HG03095 (cell line): ENCODE measurements at regions not wholly inside any gene's neighbourhood (a gene's known extent, or its start where the extent isn't known, plus 50 kb on each side); places are given as distances from the start of the nearest gene placed in this dataset.
"Not testable (repeated sequence)": the region's sequence is repeated elsewhere in the genome, so short reads cannot be mapped to it uniquely, and the experiment has no call there.

Source experiments
- ATAC-seq: cut with Tn5 transposase; IDR thresholded peaks from one replicate; pipeline ENCODE4 v1.9.1; 2021; ENCODE audit warnings: moderate library complexity; ENCODE audit not compliant: unreplicated experiment

- no peak for ATAC-seq
Observed at GRCh38 chr4:59583845-59584568, 1616.1 kb upstream of the ADGRL3 start.

- no peak for ATAC-seq
Observed at GRCh38 chr4:59597536-59598329, 1602.4 kb upstream of the ADGRL3 start.

GRCh38 chr4:59598330-59598618 is 1601.9 kb upstream of the ADGRL3 start:
- ATAC-seq: no peak

GRCh38 chr4:59608466-59608865 is 1591.7 kb upstream of the ADGRL3 start:
- ATAC-seq: no peak

- ATAC-seq: no peak
Observed at GRCh38 chr4:59612235-59612634, 1587.9 kb upstream of the ADGRL3 start.

GRCh38 chr4:59615316-59615715 is 1584.8 kb upstream of the ADGRL3 start:
- no peak for ATAC-seq

- no peak for ATAC-seq
Observed at GRCh38 chr4:59629348-59629747, 1570.8 kb upstream of the ADGRL3 start.

GRCh38 chr4:59630235-59630634 is 1569.9 kb upstream of the ADGRL3 start:
- no peak for ATAC-seq

- no peak for ATAC-seq
Observed at GRCh38 chr4:59630922-59631321, 1569.2 kb upstream of the ADGRL3 start.

GRCh38 chr4:59637596-59637995 is 1562.5 kb upstream of the ADGRL3 start:
- ATAC-seq: no peak

GRCh38 chr4:59643682-59644081 is 1556.4 kb upstream of the ADGRL3 start:
- no peak for ATAC-seq

- no peak for ATAC-seq
Observed at GRCh38 chr4:59644765-59645164, 1555.4 kb upstream of the ADGRL3 start.

GRCh38 chr4:59646082-59646481 is 1554.0 kb upstream of the ADGRL3 start:
- ATAC-seq: no peak

GRCh38 chr4:59647011-59647410 is 1553.1 kb upstream of the ADGRL3 start:
- ATAC-seq: no peak

- ATAC-seq: no peak
Observed at GRCh38 chr4:59647500-59647899, 1552.6 kb upstream of the ADGRL3 start.

GRCh38 chr4:59650861-59651260 is 1549.3 kb upstream of the ADGRL3 start:
- ATAC-seq: no peak

GRCh38 chr4:59655996-59656395 is 1544.1 kb upstream of the ADGRL3 start:
- ATAC-seq: no peak

- ATAC-seq: no peak
Observed at GRCh38 chr4:59664771-59665170, 1535.4 kb upstream of the ADGRL3 start.

GRCh38 chr4:59666645-59667044 is 1533.5 kb upstream of the ADGRL3 start:
- ATAC-seq: no peak

- no peak for ATAC-seq
Observed at GRCh38 chr4:59671037-59671436, 1529.1 kb upstream of the ADGRL3 start.

- no peak for ATAC-seq
Observed at GRCh38 chr4:59676389-59676788, 1523.7 kb upstream of the ADGRL3 start.

- ATAC-seq: not testable (repeated sequence)
Observed at GRCh38 chr4:59676992-59677391, 1523.1 kb upstream of the ADGRL3 start.

GRCh38 chr4:59685626-59686025 is 1514.5 kb upstream of the ADGRL3 start:
- no peak for ATAC-seq
